Activated CD8-positive, alpha-beta T cell treated with anti-CD3 and anti-CD28 coated beads for 36 hours (primary cell): ENCODE measurements at regions not wholly inside any gene's neighbourhood (a gene's known extent, or its start where the extent isn't known, plus 50 kb on each side); places are given as distances from the start of the nearest gene placed in this dataset.

Experiments
- ATAC-seq: fragments of 200-7000 bp; cut with Tn5 transposase; one replicate; pipeline ENCODE4 v1.10.0; 2021; ENCODE audit warnings: mild to moderate bottlenecking, moderate library complexity
- CTCF ChIA-PET: fragments of 350-600 bp; sonication (Branson Sonifier 250); formaldehyde crosslinking; loops from one replicate; lab custom pipeline; 2021; ENCODE audit warnings: antibody characterized with exemption; lab: Charles Lee
- POLR2A ChIA-PET: fragments of 350-600 bp; sonication (Branson Sonifier 250); formaldehyde crosslinking; loops from one replicate; lab custom pipeline; 2021; ENCODE audit warnings: antibody characterized with exemption; lab: Charles Lee
- DNase-seq: peaks from one replicate; pipeline ENCODE4 v3.0.0-alpha.2; 2020
- H3K27ac Mint-ChIP-seq: one replicate; pipeline ENCODE4 v1.8.0; 2021; ENCODE audit warnings: mild to moderate bottlenecking, mixed read lengths
- H3K27me3 Mint-ChIP-seq: one replicate; pipeline ENCODE4 v1.8.0; 2021; ENCODE audit warnings: mixed read lengths
- H3K36me3 Mint-ChIP-seq: one replicate; pipeline ENCODE4 v1.8.0; 2021; ENCODE audit warnings: low read depth, mixed read lengths
- H3K4me1 Mint-ChIP-seq: one replicate; pipeline ENCODE4 v1.8.0; 2021; ENCODE audit warnings: low read depth, mixed read lengths
- H3K4me3 Mint-ChIP-seq: one replicate; pipeline ENCODE4 v1.8.0; 2021; ENCODE audit warnings: mild to moderate bottlenecking, moderate library complexity, mixed read lengths
- H3K9me3 Mint-ChIP-seq: one replicate; pipeline ENCODE4 v1.8.0; 2021; ENCODE audit warnings: mixed read lengths
- CTCF ChIP-seq: fragments of 200-600 bp; IDR thresholded peaks from one replicate; pipeline ENCODE4 v1.8.0; 2022; ENCODE audit warnings: antibody characterized with exemption, mild to moderate bottlenecking
- intact Hi-C: fragments of 100-400 bp; cut with micrococcal nuclease; formaldehyde crosslinking; loops from one replicate; pipeline ENCODE4 v1.10.0; 2022

GRCh38 chr16:48052731-48053417 is 102.9 kb downstream of the ABCC12 start:
- intact Hi-C loops = no loop called here
- no peaks in the 10 kb centered on the region for H3K4me1 Mint-ChIP-seq
- H3K36me3 Mint-ChIP-seq = no peaks in the 10 kb centered on the region
- no peak for ATAC-seq
- DNase-seq = no peak
- TF ChIP-seq CTCF = no peak
- H3K4me3 Mint-ChIP-seq = no peak overlapping the region
- H3K27ac Mint-ChIP-seq = no peak overlapping the region
- ChIA-PET POLR2A (no interaction called here), CTCF (interaction anchor here (1.0 to 2.1 kb wide), 2 partner anchors 103 to 112 kb away, joined by 3 to 6 read pairs; no protein-coding TSS in a partner anchor)
- no peaks in the 10 kb centered on the region for H3K9me3 Mint-ChIP-seq
- peaks cover 12% of the 10 kb centered on the region for H3K27me3 Mint-ChIP-seq

GRCh38 chr16:48050871-48051270 is 104.9 kb downstream of the ABCC12 start:
- ATAC-seq = no peak
- CTCF ChIA-PET = no interaction called here
- TF ChIP-seq CTCF = no peak
- H3K27ac Mint-ChIP-seq = no peak overlapping the region
- no peaks in the 10 kb centered on the region for H3K4me1 Mint-ChIP-seq
- H3K9me3 Mint-ChIP-seq = no peaks in the 10 kb centered on the region
- peaks cover 13% of the 10 kb centered on the region for H3K27me3 Mint-ChIP-seq
- no peak for DNase-seq
- POLR2A ChIA-PET = no interaction called here
- intact Hi-C loops = no loop called here
- no peaks in the 10 kb centered on the region for H3K36me3 Mint-ChIP-seq
- H3K4me3 Mint-ChIP-seq = no peak overlapping the region

GRCh38 chr16:48049847-48050246 is 105.9 kb downstream of the ABCC12 start:
- H3K4me3 Mint-ChIP-seq = no peak overlapping the region
- H3K9me3 Mint-ChIP-seq = no peaks in the 10 kb centered on the region
- ATAC-seq (no peak), DNase-seq (no peak)
- no peak for TF ChIP-seq CTCF
- no peak overlapping the region for H3K27ac Mint-ChIP-seq
- ChIA-PET POLR2A (no interaction called here), CTCF (no interaction called here)
- intact Hi-C loops = no loop called here
- H3K27me3 Mint-ChIP-seq = peaks cover 10% of the 10 kb centered on the region
- H3K4me1 Mint-ChIP-seq = no peaks in the 10 kb centered on the region
- H3K36me3 Mint-ChIP-seq = no peaks in the 10 kb centered on the region

- TF ChIP-seq CTCF = no peak
- CTCF ChIA-PET = interaction anchor here (1.3 kb wide), 1 partner anchor 14 kb away, joined by 4 read pairs; no protein-coding TSS in a partner anchor
- Mint-ChIP-seq H3K9me3 (no peaks in the 10 kb centered on the region), H3K4me3 (no peak overlapping the region), H3K27ac (no peak overlapping the region), H3K4me1 (no peaks in the 10 kb centered on the region), H3K36me3 (no peaks in the 10 kb centered on the region), H3K27me3 (peaks cover 8% of the 10 kb centered on the region)
- no peak for ATAC-seq
- DNase-seq = no peak
- intact Hi-C loops = no loop called here
- POLR2A ChIA-PET = no interaction called here
These were observed 108.1 kb downstream of the ABCC12 start for GRCh38 chr16:48047720-48048119.

- H3K4me3 Mint-ChIP-seq = no peak overlapping the region
- H3K36me3 Mint-ChIP-seq = no peaks in the 10 kb centered on the region
- no peak for DNase-seq
- H3K9me3 Mint-ChIP-seq = no peaks in the 10 kb centered on the region
- CTCF ChIA-PET = interaction anchor here (1.0 kb wide), 1 partner anchor 8 kb away, joined by 3 read pairs; no protein-coding TSS in a partner anchor
- ATAC-seq = no peak
- no peak overlapping the region for H3K27ac Mint-ChIP-seq
- H3K27me3 Mint-ChIP-seq = peaks cover 5% of the 10 kb centered on the region
- no peak for TF ChIP-seq CTCF
- POLR2A ChIA-PET = no interaction called here
- intact Hi-C loops = no loop called here
- no peaks in the 10 kb centered on the region for H3K4me1 Mint-ChIP-seq
These were observed 108.6 kb downstream of the ABCC12 start for GRCh38 chr16:48047241-48047640.
